Glutamatergic neuron (in vitro differentiated cells): ENCODE measurements at regions not wholly inside any gene's neighbourhood (a gene's known extent, or its start where the extent isn't known, plus 50 kb on each side); places are given as distances from the start of the nearest gene placed in this dataset.

Experiments
- DNase-seq: peaks from one replicate; pipeline ENCODE4 v3.0.0; 2022
- H3K27ac Mint-ChIP-seq: one replicate; pipeline ENCODE4 v1.8.0; 2020; ENCODE audit warnings: mild to moderate bottlenecking, mixed read lengths, inconsistent platforms; ENCODE audit not compliant: unreplicated experiment
- H3K27me3 Mint-ChIP-seq: one replicate; pipeline ENCODE4 v1.8.0; 2020; ENCODE audit warnings: mild to moderate bottlenecking, moderate library complexity, mixed read lengths, inconsistent platforms; ENCODE audit not compliant: unreplicated experiment
- H3K36me3 Mint-ChIP-seq: one replicate; pipeline ENCODE4 v1.8.0; 2020; ENCODE audit warnings: mild to moderate bottlenecking, mixed read lengths, inconsistent platforms; ENCODE audit not compliant: unreplicated experiment
- H3K4me1 Mint-ChIP-seq: one replicate; pipeline ENCODE4 v1.8.0; 2020; ENCODE audit warnings: mild to moderate bottlenecking, low read depth, mixed read lengths, inconsistent platforms; ENCODE audit not compliant: unreplicated experiment
- H3K4me3 Mint-ChIP-seq: one replicate; pipeline ENCODE4 v1.8.0; 2020; ENCODE audit warnings: mild to moderate bottlenecking, mixed read lengths, inconsistent platforms; ENCODE audit not compliant: unreplicated experiment
- H3K9me3 Mint-ChIP-seq: one replicate; pipeline ENCODE4 v1.8.0; 2020; ENCODE audit warnings: mild to moderate bottlenecking, moderate library complexity, mixed read lengths, inconsistent platforms; ENCODE audit not compliant: unreplicated experiment
- CTCF ChIP-seq: fragments of 200-600 bp; sonication (generic); IDR thresholded peaks from one replicate; pipeline ENCODE4 v1.5.0; 2021; ENCODE audit not compliant: partially characterized antibody, unreplicated experiment

- TF ChIP-seq CTCF: no peak
- Mint-ChIP-seq H3K9me3 (no peaks in the 10 kb centered on the region), H3K4me3 (no peak overlapping the region), H3K27ac (no peak overlapping the region), H3K4me1 (peaks cover 15% of the 10 kb centered on the region), H3K27me3 (no peaks in the 10 kb centered on the region), H3K36me3 (no peaks in the 10 kb centered on the region)
- DNase-seq: no peak
Observed at GRCh38 chr3:146813496-146813895, 208.3 kb upstream of the PLSCR5 start.

GRCh38 chr3:146803745-146804144 is 198.6 kb upstream of the PLSCR5 start:
- H3K4me3 Mint-ChIP-seq: peak overlapping the region; percentile 63
- DNase-seq: peak; percentile 64
- peaks cover 6% of the 10 kb centered on the region for H3K27me3 Mint-ChIP-seq
- no peak for TF ChIP-seq CTCF
- peaks cover 7% of the 10 kb centered on the region for H3K9me3 Mint-ChIP-seq
- peak overlapping the region; percentile 77 for H3K27ac Mint-ChIP-seq
- no peaks in the 10 kb centered on the region for H3K36me3 Mint-ChIP-seq
- peaks cover 45% of the 10 kb centered on the region for H3K4me1 Mint-ChIP-seq

GRCh38 chr3:146801492-146801891 is 196.3 kb upstream of the PLSCR5 start:
- Mint-ChIP-seq H3K27me3 (peaks cover 6% of the 10 kb centered on the region), H3K4me3 (peak overlapping the region; percentile 35), H3K4me1 (peaks cover 47% of the 10 kb centered on the region), H3K27ac (peak overlapping the region; percentile 83), H3K36me3 (no peaks in the 10 kb centered on the region), H3K9me3 (peaks cover 7% of the 10 kb centered on the region)
- no peak for TF ChIP-seq CTCF
- no peak for DNase-seq

- DNase-seq: no peak
- peaks cover 5% of the 10 kb centered on the region for H3K27me3 Mint-ChIP-seq
- H3K36me3 Mint-ChIP-seq: no peaks in the 10 kb centered on the region
- peaks cover 7% of the 10 kb centered on the region for H3K9me3 Mint-ChIP-seq
- H3K4me3 Mint-ChIP-seq: no peak overlapping the region
- H3K4me1 Mint-ChIP-seq: peaks cover 47% of the 10 kb centered on the region
- no peak overlapping the region for H3K27ac Mint-ChIP-seq
- TF ChIP-seq CTCF: no peak
Observed at GRCh38 chr3:146800484-146800883, 195.3 kb upstream of the PLSCR5 start.

- no peak for TF ChIP-seq CTCF
- peaks cover 4% of the 10 kb centered on the region for H3K36me3 Mint-ChIP-seq
Observed at GRCh38 chr3:146796078-146796477, 190.9 kb upstream of the PLSCR5 start.

More at GRCh38 chr3:146796078-146796477, 190.9 kb upstream of the PLSCR5 start:
- no peak for DNase-seq
- Mint-ChIP-seq H3K9me3 (no peaks in the 10 kb centered on the region), H3K4me1 (peaks cover 12% of the 10 kb centered on the region), H3K4me3 (no peak overlapping the region), H3K27me3 (no peaks in the 10 kb centered on the region), H3K27ac (no peak overlapping the region)
